GM19351 (cell line): ENCODE measurements at regions not wholly inside any gene's neighbourhood (a gene's known extent, or its start where the extent isn't known, plus 50 kb on each side); places are given as distances from the start of the nearest gene placed in this dataset.

Source experiments
- ATAC-seq: cut with Tn5 transposase; IDR thresholded peaks from one replicate; pipeline ENCODE4 v1.9.1; 2021; ENCODE audit warnings: mild to moderate bottlenecking, moderate library complexity; ENCODE audit not compliant: unreplicated experiment

DNA sequence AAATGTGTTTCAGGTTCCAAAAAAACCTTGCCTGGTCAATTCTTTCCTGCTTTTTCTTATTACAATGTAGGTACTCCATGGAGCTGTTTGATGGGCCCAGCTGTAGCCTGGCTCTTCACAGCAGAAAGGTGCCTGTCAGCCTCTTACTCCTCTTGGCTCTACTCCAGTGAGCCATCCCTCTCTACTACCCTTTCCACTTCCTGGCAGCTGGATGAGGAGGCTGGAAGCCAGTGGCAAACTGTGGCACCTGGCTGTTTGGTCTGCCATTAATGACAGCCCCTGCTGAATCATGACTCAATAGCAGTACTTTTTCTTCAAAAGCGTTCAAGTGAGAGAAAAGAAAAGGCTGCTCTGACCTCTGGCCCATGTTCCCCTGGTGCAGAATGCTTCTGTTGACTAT, 618.1 kb downstream of the PYDC2 start:
- no peak for ATAC-seq

- no peak for ATAC-seq
Observed at GRCh38 chr3:192080336-192080735, 619.4 kb downstream of the PYDC2 start.

DNA sequence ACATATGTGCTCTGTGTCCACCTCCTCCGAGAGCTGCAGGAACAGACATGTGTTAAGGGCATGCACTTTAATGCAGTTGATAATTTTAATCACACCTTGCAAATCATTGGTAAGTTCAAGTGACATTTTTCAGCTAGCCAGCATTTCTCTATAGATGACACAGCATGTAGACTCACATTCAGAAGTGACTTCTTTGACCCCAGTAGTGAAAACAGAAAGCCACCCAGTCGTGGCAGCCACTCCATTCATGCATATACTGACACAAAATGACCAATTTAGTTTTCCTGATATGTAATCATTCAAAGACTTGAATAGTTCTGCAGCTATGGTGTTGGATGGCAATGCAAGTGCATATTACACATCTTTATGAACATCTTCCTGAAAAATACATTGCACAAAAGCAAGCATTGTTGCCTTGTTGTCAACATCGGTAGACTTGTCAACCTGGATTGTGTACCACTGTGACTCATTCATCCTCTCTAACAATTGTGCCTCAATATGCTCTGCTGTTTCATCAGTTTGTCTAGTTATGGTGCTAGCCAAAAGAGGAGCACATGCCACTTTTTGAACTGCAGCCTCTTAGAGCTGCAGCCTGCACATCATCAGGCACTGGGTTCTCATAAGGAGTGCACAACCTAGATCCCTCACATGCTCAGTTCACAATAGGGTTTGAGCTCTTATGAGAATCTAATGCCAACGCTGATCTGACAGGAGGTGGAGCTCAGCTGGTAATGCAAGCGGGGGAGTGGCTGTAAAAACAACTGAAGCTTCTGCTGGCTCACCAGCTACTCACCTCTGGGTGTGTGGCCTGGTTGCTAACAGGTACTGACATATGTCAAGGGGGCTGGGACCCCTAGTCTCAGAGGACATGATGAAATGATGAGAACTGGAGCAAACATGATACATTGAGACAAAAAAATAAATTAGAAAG, 622.0 kb downstream of the PYDC2 start:
- peak; percentile 94 for ATAC-seq
